Mononuclear cell (primary cell): ENCODE measurements at regions not wholly inside any gene's neighbourhood (a gene's known extent, or its start where the extent isn't known, plus 50 kb on each side); places are given as distances from the start of the nearest gene placed in this dataset.

ENCODE experiments used
- H3K27me3 ChIP-seq: 2 replicates; pipeline ENCODE4 v1.6.0; 2011; ENCODE audit warnings: low read length, control low read depth; ENCODE audit not compliant: insufficient read depth
- H3K4me1 ChIP-seq: 2 replicates; pipeline ENCODE4 v1.5.1; 2011; ENCODE audit warnings: mild to moderate bottlenecking, low read length, control low read depth; ENCODE audit not compliant: insufficient read depth
- H3K4me3 ChIP-seq: 2 replicates; pipeline ENCODE4 v1.5.1; 2011; ENCODE audit warnings: mild to moderate bottlenecking, low read length, moderate library complexity
- H3K9me3 ChIP-seq: 2 replicates; pipeline ENCODE4 v1.5.1; 2011; ENCODE audit warnings: low read depth, mild to moderate bottlenecking, control low read depth, low read length

DNA sequence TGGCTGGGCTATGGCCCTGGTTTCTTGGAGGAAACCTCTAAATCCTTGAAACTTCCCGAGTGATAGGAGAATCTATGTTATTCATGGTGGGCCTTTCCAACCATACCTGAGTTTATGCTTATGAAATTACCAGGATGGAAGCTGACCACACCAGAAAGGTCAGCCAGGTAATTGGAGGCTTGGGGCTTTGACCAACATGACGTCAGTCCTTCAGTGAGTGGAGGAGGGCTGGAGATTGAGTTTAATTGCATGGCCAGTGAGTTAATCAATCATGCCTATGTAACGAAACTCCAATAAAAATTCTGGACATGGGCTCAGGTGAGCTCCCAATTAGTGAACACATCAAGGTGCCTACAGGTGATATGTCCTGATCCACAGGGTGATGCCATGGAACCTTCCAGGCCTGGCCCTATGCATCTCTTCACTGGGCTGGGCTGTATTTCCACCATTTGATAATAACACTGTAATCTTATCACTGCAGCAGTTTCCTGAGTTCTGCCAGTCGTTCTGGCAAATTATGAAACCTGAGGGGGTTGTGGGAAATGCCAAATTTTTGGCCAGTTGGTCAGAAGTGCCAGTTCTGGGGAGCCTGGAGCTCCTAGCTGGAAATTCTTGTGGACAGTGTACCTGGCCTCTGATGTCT, 106.5 kb downstream of the CDH26 start:
- H3K27me3 ChIP-seq: no peaks in the 10 kb centered on the region
- no peak overlapping the region for H3K4me3 ChIP-seq
- H3K4me1 ChIP-seq: peaks cover 21% of the 10 kb centered on the region
- no peaks in the 10 kb centered on the region for H3K9me3 ChIP-seq

GRCh38 chr20:60065741-60066437, 107.7 kb downstream of the CDH26 start:
- no peak overlapping the region for H3K4me3 ChIP-seq
- H3K9me3 ChIP-seq: no peaks in the 10 kb centered on the region
- H3K4me1 ChIP-seq: peaks cover 9% of the 10 kb centered on the region
- no peaks in the 10 kb centered on the region for H3K27me3 ChIP-seq

DNA sequence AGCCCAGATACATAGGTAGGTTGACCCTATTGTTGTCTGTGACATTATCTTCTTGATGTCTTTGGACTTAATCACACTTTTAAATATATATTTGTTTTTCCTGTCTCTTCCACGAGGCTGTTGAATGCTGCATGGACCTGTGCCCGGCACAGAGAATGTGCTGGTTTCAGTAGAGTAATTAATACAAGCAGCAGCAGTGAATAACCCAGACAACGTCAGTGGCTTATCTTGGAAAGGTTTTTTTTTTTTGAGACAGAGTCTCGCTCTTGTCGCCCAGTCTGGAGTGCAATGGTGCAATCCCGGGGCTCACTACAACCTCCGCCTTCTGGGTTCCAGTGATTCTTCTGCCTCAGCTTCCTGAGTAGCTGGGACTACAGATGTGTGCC, 108.2 kb downstream of the CDH26 start:
- Histone ChIP-seq H3K9me3 (no peaks in the 10 kb centered on the region), H3K4me1 (peaks cover 8% of the 10 kb centered on the region), H3K27me3 (no peaks in the 10 kb centered on the region), H3K4me3 (no peak overlapping the region)

DNA sequence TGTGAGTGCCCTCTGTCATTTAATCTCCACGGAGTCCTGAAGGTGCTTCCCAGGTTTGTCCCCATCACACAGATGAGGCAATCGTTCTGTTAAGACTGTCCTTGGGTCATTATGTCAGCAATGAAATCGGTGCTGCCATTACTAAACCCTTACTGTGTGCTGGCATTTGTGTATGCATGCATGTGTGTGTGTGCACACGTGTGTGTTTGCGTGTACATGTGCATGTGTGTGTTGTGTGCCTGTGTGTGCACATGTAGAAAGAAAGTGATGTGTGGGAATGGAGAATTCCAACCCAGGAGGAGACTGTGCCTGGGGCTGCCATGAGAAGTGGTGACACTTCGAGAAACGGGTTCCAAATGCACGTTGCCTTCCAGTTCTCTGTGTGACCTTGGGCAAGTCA, 110.3 kb downstream of the CDH26 start:
- Histone ChIP-seq H3K9me3 (no peaks in the 10 kb centered on the region), H3K27me3 (no peaks in the 10 kb centered on the region), H3K4me3 (no peak overlapping the region), H3K4me1 (peaks cover 5% of the 10 kb centered on the region)

- Histone ChIP-seq H3K27me3 (no peaks in the 10 kb centered on the region), H3K9me3 (no peaks in the 10 kb centered on the region), H3K4me1 (no peaks in the 10 kb centered on the region), H3K4me3 (no peak overlapping the region)
Measured at GRCh38 chr20:60069656-60070055, 111.4 kb downstream of the CDH26 start.

GRCh38 chr20:60070791-60071190, 112.6 kb downstream of the CDH26 start:
- H3K9me3 ChIP-seq: no peaks in the 10 kb centered on the region

DNA sequence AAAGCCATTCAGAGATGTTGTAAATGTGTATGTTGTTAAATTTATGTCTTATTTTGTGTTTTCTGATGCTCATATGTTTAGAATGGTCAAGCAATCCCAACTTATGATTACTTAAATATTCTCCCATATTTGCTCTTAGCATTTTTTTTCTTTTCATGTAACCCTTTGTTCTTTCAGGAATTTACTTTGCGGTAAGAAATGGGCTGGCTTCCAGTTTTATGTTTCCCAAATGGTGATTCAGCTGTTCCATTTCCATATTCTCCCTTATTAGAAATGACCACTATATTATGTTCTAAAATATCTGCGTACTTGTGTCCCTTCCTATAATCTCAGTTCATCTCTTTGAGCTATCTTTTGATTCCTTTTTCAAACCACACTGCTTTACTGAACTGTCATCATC, 113.7 kb downstream of the CDH26 start:
- Histone ChIP-seq H3K27me3 (no peaks in the 10 kb centered on the region), H3K4me3 (no peak overlapping the region), H3K9me3 (no peaks in the 10 kb centered on the region), H3K4me1 (no peaks in the 10 kb centered on the region)

More at GRCh38 chr20:60070791-60071190, 112.6 kb downstream of the CDH26 start:
- Histone ChIP-seq H3K27me3 (no peaks in the 10 kb centered on the region), H3K4me1 (no peaks in the 10 kb centered on the region), H3K4me3 (no peak overlapping the region)

- Histone ChIP-seq H3K27me3 (no peaks in the 10 kb centered on the region), H3K9me3 (no peaks in the 10 kb centered on the region), H3K4me3 (no peak overlapping the region), H3K4me1 (peaks cover 10% of the 10 kb centered on the region)
Measured at GRCh38 chr20:60073086-60073485, 114.9 kb downstream of the CDH26 start.

GRCh38 chr20:60073504-60073903, 115.3 kb downstream of the CDH26 start:
- H3K9me3 ChIP-seq: no peaks in the 10 kb centered on the region
- peaks cover 14% of the 10 kb centered on the region for H3K4me1 ChIP-seq
- no peak overlapping the region for H3K4me3 ChIP-seq
- H3K27me3 ChIP-seq: no peaks in the 10 kb centered on the region

DNA sequence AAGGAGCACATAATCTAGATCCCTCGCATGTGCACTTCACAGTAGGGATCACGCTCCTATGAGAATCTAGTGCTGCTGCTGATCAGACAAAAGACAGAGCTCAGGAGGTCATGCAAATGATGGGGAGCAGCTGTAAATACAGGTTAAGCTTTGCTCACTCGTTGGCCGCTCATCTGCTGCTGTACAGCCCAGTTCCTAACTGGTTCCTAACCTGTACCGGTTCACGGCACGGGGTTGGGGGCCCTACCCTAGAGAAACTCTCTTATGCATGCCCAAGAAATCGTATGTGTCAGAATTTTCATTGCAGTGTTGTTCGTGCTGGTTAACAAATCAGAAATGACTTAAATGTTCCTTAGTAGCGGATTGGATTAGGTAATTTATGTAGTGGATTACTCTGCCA, 116.1 kb downstream of the CDH26 start:
- Histone ChIP-seq H3K9me3 (no peaks in the 10 kb centered on the region), H3K4me3 (no peak overlapping the region), H3K27me3 (no peaks in the 10 kb centered on the region)

GRCh38 chr20:60078351-60079250, 120.4 kb downstream of the CDH26 start:
- no peaks in the 10 kb centered on the region for H3K9me3 ChIP-seq
- no peak overlapping the region for H3K4me3 ChIP-seq
- peaks cover 41% of the 10 kb centered on the region for H3K4me1 ChIP-seq
- no peaks in the 10 kb centered on the region for H3K27me3 ChIP-seq

More for the DNA sequence above, 116.1 kb downstream of the CDH26 start:
- peaks cover 22% of the 10 kb centered on the region for H3K4me1 ChIP-seq

DNA sequence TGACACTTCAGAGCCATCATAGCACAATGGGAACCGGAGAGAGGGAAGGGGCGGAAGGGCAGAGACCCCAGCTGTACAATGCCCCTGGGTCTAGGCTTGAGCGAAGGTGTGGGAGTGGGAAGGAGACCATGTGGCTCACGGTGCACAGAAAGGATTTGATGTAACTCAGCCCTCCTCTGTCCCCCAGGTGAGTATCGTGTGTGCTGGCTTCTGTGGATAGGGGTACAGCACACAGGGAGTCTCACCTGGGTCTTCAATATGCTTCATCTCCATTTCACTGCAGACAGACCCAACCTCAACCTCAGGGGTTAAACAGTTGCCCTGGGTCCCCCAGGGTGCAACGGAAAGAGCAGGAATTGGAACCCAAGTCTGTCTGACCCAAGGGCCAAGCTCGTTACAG, 122.2 kb downstream of the CDH26 start:
- Histone ChIP-seq H3K4me3 (no peak overlapping the region), H3K4me1 (peaks cover 41% of the 10 kb centered on the region), H3K9me3 (no peaks in the 10 kb centered on the region), H3K27me3 (no peaks in the 10 kb centered on the region)

- Histone ChIP-seq H3K4me3 (no peak overlapping the region), H3K4me1 (peaks cover 22% of the 10 kb centered on the region), H3K27me3 (no peaks in the 10 kb centered on the region), H3K9me3 (no peaks in the 10 kb centered on the region)
Measured at GRCh38 chr20:60085551-60086132, 127.4 kb downstream of the CDH26 start.

- Histone ChIP-seq H3K27me3 (no peaks in the 10 kb centered on the region), H3K4me1 (peaks cover 14% of the 10 kb centered on the region), H3K4me3 (peak overlapping the region; percentile 16), H3K9me3 (no peaks in the 10 kb centered on the region)
Measured at GRCh38 chr20:60086821-60087562, 128.8 kb downstream of the CDH26 start.
